ENCODE measurements at regions not wholly inside any gene's neighbourhood (a gene's known extent, or its start where the extent isn't known, plus 50 kb on each side); places are given as distances from the start of the nearest gene placed in this dataset.
A peak's percentile ranks its signal among the peaks of the same experiment; 100 is the strongest.
"Not testable (repeated sequence)": the region's sequence is repeated elsewhere in the genome, so short reads cannot be mapped to it uniquely, and the experiment has no call there.

DNA sequence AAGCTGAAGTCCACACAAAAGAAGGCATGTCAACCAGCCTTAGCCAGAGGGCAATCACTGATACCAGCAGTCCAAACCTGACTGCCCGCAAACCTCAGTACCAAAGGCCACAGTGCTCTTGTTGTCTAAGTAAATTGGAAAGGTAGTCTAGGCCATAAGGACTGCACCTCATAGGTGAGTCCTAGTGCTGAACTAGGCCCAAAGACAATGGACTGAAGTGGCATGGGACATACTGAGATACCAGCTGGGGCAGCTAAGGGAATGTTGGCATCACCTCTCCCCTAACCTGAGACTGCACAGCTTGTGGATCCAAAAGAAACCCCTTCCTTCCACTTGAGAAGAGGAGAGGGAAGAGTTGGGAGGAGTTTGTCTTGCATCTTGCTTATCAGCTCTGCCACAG lies 161.9 kb downstream of the POTEG start:
- H3K4me1 ChIP-seq (ENCODE audit: control insufficient read depth in 1 of 2, insufficient read depth in 2 of 2, low read depth in 1 of 2, low read length in 1 of 2); H3K27me3 ChIP-seq (ENCODE audit: insufficient read depth); H3K9me2 ChIP-seq; H3K4me3 ChIP-seq (ENCODE audit: low read depth in 2 of 2, low read length in 1 of 2); H3K79me2 ChIP-seq (ENCODE audit: insufficient read depth); H3K9me3 ChIP-seq; DNase-seq; POLR2A ChIA-PET; H3K9ac ChIP-seq; H3K27ac ChIP-seq (ENCODE audit: low read depth in 2 of 2, low read length in 1 of 2); H3F3A ChIP-seq (replicated peaks; ENCODE audit: insufficient read depth); H3K36me3 ChIP-seq (replicated peaks in 1 of 2; ENCODE audit: control insufficient read depth in 1 of 2, insufficient read depth in 2 of 2, low read length in 1 of 2); H3K4me2 ChIP-seq; H4K20me1 ChIP-seq (ENCODE audit: insufficient read depth); CTCF ChIA-PET; H2AFZ ChIP-seq (ENCODE audit: low read depth): not testable (repeated sequence)
- no CpG with 5 or more reads among the region's 1 CpG for WGBS (ENCODE audit: low lambda C conversion rate)

DNA sequence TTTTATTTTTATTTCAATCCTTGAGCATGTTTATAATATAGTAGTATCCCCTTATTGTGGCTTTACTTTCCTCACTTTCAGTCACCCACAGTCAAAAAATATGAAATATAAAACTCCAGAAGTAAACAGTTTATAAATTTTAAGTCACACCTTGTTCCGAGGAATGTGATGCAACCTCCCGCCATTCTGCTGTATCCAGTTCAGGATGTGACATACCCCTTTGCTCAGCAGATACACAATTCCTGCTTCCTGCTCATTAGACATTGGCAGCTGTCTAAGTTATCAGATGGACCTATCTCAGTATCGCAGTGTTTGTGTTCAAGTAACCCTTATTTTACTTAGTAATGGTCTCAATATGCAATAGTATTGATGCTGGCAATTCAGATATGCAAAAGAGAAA lies 144.5 kb downstream of the POTEG start:
- H3K4me3 ChIP-seq (ENCODE audit: low read depth in 2 of 2, low read length in 1 of 2); H3K9me3 ChIP-seq; H3K27me3 ChIP-seq (ENCODE audit: insufficient read depth); H3F3A ChIP-seq (replicated peaks; ENCODE audit: insufficient read depth); H3K9me2 ChIP-seq; POLR2A ChIA-PET; H3K9ac ChIP-seq; H3K4me1 ChIP-seq (ENCODE audit: control insufficient read depth in 1 of 2, insufficient read depth in 2 of 2, low read depth in 1 of 2, low read length in 1 of 2); H3K79me2 ChIP-seq (ENCODE audit: insufficient read depth); H3K4me2 ChIP-seq; H3K27ac ChIP-seq (ENCODE audit: low read depth in 2 of 2, low read length in 1 of 2); H4K20me1 ChIP-seq (ENCODE audit: insufficient read depth); H2AFZ ChIP-seq (ENCODE audit: low read depth); CTCF ChIA-PET; DNase-seq; H3K36me3 ChIP-seq (replicated peaks in 1 of 2; ENCODE audit: control insufficient read depth in 1 of 2, insufficient read depth in 2 of 2, low read length in 1 of 2): not testable (repeated sequence)
- WGBS (ENCODE audit: low lambda C conversion rate), result 43% methylated on average over 3 of the region's 3 CpGs

DNA sequence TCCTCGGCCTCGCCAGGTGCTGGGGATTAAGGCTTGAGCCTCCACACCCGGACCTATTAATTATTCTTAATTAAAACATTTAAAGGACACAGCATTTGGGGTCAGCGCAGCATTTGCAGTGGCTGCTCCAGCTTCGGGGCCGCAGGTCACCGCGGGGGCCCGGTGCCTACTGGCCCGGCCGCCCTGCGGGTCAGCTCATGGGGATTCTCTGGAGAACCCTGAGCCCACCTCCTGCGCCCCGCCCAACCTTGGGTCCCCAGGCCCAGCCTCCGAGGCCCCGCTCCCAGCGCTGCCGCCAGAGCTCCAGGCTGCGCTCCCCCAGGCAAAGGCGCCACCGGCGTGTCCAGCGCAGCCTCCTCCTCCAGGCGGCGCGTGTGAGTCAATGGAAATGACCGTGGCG lies 133.9 kb downstream of the POTEG start:
- H3K4me3 ChIP-seq (ENCODE audit: low read depth in 2 of 2, low read length in 1 of 2); H3K27ac ChIP-seq (ENCODE audit: low read depth in 2 of 2, low read length in 1 of 2); H3K27me3 ChIP-seq (ENCODE audit: insufficient read depth); H3K4me1 ChIP-seq (ENCODE audit: control insufficient read depth in 1 of 2, insufficient read depth in 2 of 2, low read depth in 1 of 2, low read length in 1 of 2); H3K4me2 ChIP-seq; H4K20me1 ChIP-seq (ENCODE audit: insufficient read depth); H3K36me3 ChIP-seq (replicated peaks in 1 of 2; ENCODE audit: control insufficient read depth in 1 of 2, insufficient read depth in 2 of 2, low read length in 1 of 2); H3K9ac ChIP-seq; POLR2A ChIA-PET; DNase-seq; CTCF ChIA-PET; H2AFZ ChIP-seq (ENCODE audit: low read depth); H3K9me3 ChIP-seq; H3K9me2 ChIP-seq; H3F3A ChIP-seq (replicated peaks; ENCODE audit: insufficient read depth); H3K79me2 ChIP-seq (ENCODE audit: insufficient read depth): not testable (repeated sequence)
- WGBS (ENCODE audit: low lambda C conversion rate), result 0% methylated on average over 3 of the region's 28 CpGs
- TF ChIP-seq, protein P1, sequence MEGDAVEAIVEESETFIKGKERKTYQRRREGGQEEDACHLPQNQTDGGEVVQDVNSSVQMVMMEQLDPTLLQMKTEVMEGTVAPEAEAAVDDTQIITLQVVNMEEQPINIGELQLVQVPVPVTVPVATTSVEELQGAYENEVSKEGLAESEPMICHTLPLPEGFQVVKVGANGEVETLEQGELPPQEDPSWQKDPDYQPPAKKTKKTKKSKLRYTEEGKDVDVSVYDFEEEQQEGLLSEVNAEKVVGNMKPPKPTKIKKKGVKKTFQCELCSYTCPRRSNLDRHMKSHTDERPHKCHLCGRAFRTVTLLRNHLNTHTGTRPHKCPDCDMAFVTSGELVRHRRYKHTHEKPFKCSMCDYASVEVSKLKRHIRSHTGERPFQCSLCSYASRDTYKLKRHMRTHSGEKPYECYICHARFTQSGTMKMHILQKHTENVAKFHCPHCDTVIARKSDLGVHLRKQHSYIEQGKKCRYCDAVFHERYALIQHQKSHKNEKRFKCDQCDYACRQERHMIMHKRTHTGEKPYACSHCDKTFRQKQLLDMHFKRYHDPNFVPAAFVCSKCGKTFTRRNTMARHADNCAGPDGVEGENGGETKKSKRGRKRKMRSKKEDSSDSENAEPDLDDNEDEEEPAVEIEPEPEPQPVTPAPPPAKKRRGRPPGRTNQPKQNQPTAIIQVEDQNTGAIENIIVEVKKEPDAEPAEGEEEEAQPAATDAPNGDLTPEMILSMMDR (IDR thresholded peaks at IDR 0.05), result peak; percentile 30; the same call in 1 of the 2 replicates

DNA sequence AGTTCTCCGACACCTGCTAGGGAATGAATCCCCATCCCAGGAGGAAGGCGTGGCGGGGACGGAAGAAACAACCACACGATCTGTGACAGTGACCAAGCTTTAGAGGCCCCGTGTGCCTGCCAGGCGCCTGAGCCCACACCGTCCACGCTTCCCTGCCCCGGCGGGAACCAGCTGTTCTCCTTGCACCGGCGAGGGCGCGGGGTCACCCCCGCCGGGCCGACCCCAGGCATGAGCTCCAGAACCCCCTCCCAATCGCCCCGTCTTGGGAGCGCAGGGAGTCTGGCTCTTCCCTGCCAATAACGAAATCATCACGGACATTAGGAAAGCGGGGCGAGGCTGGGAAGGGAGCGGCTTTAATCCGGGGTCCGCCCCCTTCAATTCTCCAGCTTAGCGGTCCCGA lies 133.3 kb downstream of the POTEG start:
- H3K27ac ChIP-seq (ENCODE audit: low read depth in 2 of 2, low read length in 1 of 2); H2AFZ ChIP-seq (ENCODE audit: low read depth); H3F3A ChIP-seq (replicated peaks; ENCODE audit: insufficient read depth); H3K27me3 ChIP-seq (ENCODE audit: insufficient read depth); H3K9ac ChIP-seq; H3K9me3 ChIP-seq; H3K4me1 ChIP-seq (ENCODE audit: control insufficient read depth in 1 of 2, insufficient read depth in 2 of 2, low read depth in 1 of 2, low read length in 1 of 2); CTCF ChIA-PET; POLR2A ChIA-PET; H3K9me2 ChIP-seq; DNase-seq; H3K79me2 ChIP-seq (ENCODE audit: insufficient read depth); H4K20me1 ChIP-seq (ENCODE audit: insufficient read depth); H3K36me3 ChIP-seq (replicated peaks in 1 of 2; ENCODE audit: control insufficient read depth in 1 of 2, insufficient read depth in 2 of 2, low read length in 1 of 2): not testable (repeated sequence)
- Histone ChIP-seq H3K4me2 (peak overlapping the region; percentile 59; the same call in 1 of the 2 replicates), H3K4me3 (ENCODE audit: low read depth in 2 of 2, low read length in 1 of 2) (peak overlapping the region in 1 of 2 experiments; percentile 42; a peak in 2 of 4 replicates)
- WGBS (ENCODE audit: low lambda C conversion rate), result 29% methylated on average over 16 of the region's 30 CpGs

DNA sequence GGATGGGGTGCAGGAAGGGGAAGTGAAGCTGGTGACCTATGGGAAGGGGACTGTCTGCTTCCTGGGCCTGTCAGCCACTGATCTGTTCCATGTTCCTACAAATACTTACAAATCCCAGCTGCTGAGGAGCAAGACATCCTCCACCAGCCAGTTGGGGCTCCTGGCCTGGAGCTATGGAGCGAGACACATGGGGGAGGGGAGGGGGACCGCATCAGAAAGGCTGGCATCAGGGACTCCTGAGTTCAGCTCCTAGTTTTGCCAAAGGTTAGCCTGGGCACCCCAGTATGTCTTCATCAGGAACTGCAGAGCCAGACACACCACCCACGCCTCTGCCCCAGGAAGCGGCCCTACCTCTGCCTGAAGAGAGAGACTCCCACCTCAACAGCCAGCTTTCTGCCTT lies 130.3 kb downstream of the POTEG start:
- 94% methylated on average over 2 of the region's 4 CpGs for WGBS (ENCODE audit: low lambda C conversion rate)
- POLR2A ChIA-PET; H2AFZ ChIP-seq (ENCODE audit: low read depth); H3K4me1 ChIP-seq (ENCODE audit: control insufficient read depth in 1 of 2, insufficient read depth in 2 of 2, low read depth in 1 of 2, low read length in 1 of 2); H3F3A ChIP-seq (replicated peaks; ENCODE audit: insufficient read depth); H3K9ac ChIP-seq; H3K79me2 ChIP-seq (ENCODE audit: insufficient read depth); H3K4me2 ChIP-seq; H4K20me1 ChIP-seq (ENCODE audit: insufficient read depth); H3K9me3 ChIP-seq; DNase-seq; H3K27me3 ChIP-seq (ENCODE audit: insufficient read depth); H3K36me3 ChIP-seq (replicated peaks in 1 of 2; ENCODE audit: control insufficient read depth in 1 of 2, insufficient read depth in 2 of 2, low read length in 1 of 2); H3K9me2 ChIP-seq; CTCF ChIA-PET; H3K4me3 ChIP-seq (ENCODE audit: low read depth in 2 of 2, low read length in 1 of 2); H3K27ac ChIP-seq (ENCODE audit: low read depth in 2 of 2, low read length in 1 of 2): not testable (repeated sequence)

DNA sequence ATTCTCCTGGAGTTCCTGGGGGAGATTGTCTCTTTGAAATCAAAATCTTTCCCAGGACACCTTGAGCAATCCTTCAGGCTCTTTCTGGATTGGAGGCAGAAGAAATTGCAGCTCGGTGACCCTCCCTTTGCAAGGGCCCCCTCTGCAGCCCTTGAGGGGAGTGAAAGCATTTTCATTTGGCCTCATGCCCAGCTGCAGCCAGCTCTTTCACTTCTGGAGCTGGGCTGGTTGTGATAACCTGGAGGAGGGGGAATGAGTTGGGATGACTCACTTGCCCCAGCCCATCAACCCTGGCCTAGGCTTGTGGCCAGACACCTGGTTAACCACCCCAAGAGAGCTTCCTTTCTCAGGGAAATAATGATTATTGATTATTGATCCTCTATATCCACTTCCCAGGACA lies 129.7 kb downstream of the POTEG start:
- H3K9me3 ChIP-seq; H4K20me1 ChIP-seq (ENCODE audit: insufficient read depth); H3K4me1 ChIP-seq (ENCODE audit: control insufficient read depth in 1 of 2, insufficient read depth in 2 of 2, low read depth in 1 of 2, low read length in 1 of 2); H3K36me3 ChIP-seq (replicated peaks in 1 of 2; ENCODE audit: control insufficient read depth in 1 of 2, insufficient read depth in 2 of 2, low read length in 1 of 2); POLR2A ChIA-PET; H3K4me2 ChIP-seq; H3K79me2 ChIP-seq (ENCODE audit: insufficient read depth); H3K9me2 ChIP-seq; H3K27me3 ChIP-seq (ENCODE audit: insufficient read depth); H3F3A ChIP-seq (replicated peaks; ENCODE audit: insufficient read depth); H3K4me3 ChIP-seq (ENCODE audit: low read depth in 2 of 2, low read length in 1 of 2); H2AFZ ChIP-seq (ENCODE audit: low read depth); H3K9ac ChIP-seq; H3K27ac ChIP-seq (ENCODE audit: low read depth in 2 of 2, low read length in 1 of 2); CTCF ChIA-PET; DNase-seq: not testable (repeated sequence)
- no CpG with 5 or more reads among the region's 1 CpG for WGBS (ENCODE audit: low lambda C conversion rate)
